Mesenchymal stem cell (in vitro differentiated cells and primary cell): ENCODE measurements at regions not wholly inside any gene's neighbourhood (a gene's known extent, or its start where the extent isn't known, plus 50 kb on each side); places are given as distances from the start of the nearest gene placed in this dataset.

Experiments
- DNase-seq: peaks from one replicate; pipeline ENCODE4 v3.0.0-alpha.2; 2013
- H2AFZ ChIP-seq: one replicate; pipeline ENCODE4 v1.6.1; 2013; ENCODE audit warnings: low read depth, mild to moderate bottlenecking, control low read depth, inconsistent platforms, low read length, moderate library complexity
- H2AK5ac ChIP-seq: 2 replicates; pipeline ENCODE4 v1.6.1; 2013; ENCODE audit warnings: low read length, moderate library complexity, mild to moderate bottlenecking, inconsistent platforms; ENCODE audit not compliant: severe bottlenecking
- H2BK120ac ChIP-seq: one replicate; pipeline ENCODE4 v1.6.1; 2013; ENCODE audit warnings: low read depth, mild to moderate bottlenecking, inconsistent platforms, low read length, moderate library complexity
- H2BK12ac ChIP-seq, 2 experiments: one replicate each; pipeline ENCODE4 v1.6.1; 2013; ENCODE audit warnings: inconsistent platforms in 2 of 2, low read length in 2 of 2, mild to moderate bottlenecking in 2 of 2, moderate library complexity in 2 of 2, control low read depth in 1 of 2
- H2BK15ac ChIP-seq: one replicate; pipeline ENCODE4 v1.6.1; 2013; ENCODE audit warnings: mild to moderate bottlenecking, low read depth, inconsistent platforms; ENCODE audit not compliant: poor library complexity, severe bottlenecking
- H2BK5ac ChIP-seq: 2 replicates; pipeline ENCODE4 v1.6.1; 2013; ENCODE audit warnings: low read depth, mild to moderate bottlenecking, low read length, control low read depth, inconsistent platforms; ENCODE audit not compliant: poor library complexity, severe bottlenecking
- H3K14ac ChIP-seq, 2 experiments: one replicate each; pipeline ENCODE4 v1.6.1; 2013; ENCODE audit warnings: inconsistent platforms in 2 of 2, low read length in 2 of 2, control low read depth in 1 of 2, mild to moderate bottlenecking in 1 of 2, moderate library complexity in 1 of 2
- H3K18ac ChIP-seq, 2 experiments: one replicate each; pipeline ENCODE4 v1.6.1; 2013; ENCODE audit warnings: inconsistent platforms in 2 of 2, low read length in 2 of 2, control low read depth in 1 of 2, low read depth in 1 of 2, mild to moderate bottlenecking in 1 of 2
- H3K23ac ChIP-seq, 2 experiments: one replicate each; pipeline ENCODE4 v1.6.1; 2013; ENCODE audit warnings: inconsistent platforms in 2 of 2, low read length in 2 of 2, mild to moderate bottlenecking in 2 of 2, moderate library complexity in 2 of 2, control low read depth in 1 of 2
- H3K27ac ChIP-seq: 2 replicates; pipeline ENCODE4 v1.5.1; 2013; ENCODE audit warnings: mild to moderate bottlenecking, moderate library complexity, low read length, control low read depth, inconsistent platforms; ENCODE audit not compliant: poor library complexity, severe bottlenecking
- H3K27me3 ChIP-seq, 2 experiments: 2 replicates each; pipeline versions ENCODE4 v1.6.1 to v1.7.0; 2013; ENCODE audit warnings: low read length in 2 of 2, mild to moderate bottlenecking in 2 of 2, moderate library complexity in 2 of 2, control low read depth in 1 of 2, inconsistent platforms in 1 of 2; ENCODE audit not compliant: control insufficient read depth in 1 of 2, insufficient read depth in 1 of 2
- H3K36me3 ChIP-seq, 2 experiments: 2 replicates each; pipeline versions ENCODE4 v1.6.1 to v1.7.0; 2013; ENCODE audit warnings: low read length in 2 of 2, control low read depth in 1 of 2, inconsistent platforms in 1 of 2, low read depth in 1 of 2, mild to moderate bottlenecking in 1 of 2; ENCODE audit not compliant: insufficient read depth in 2 of 2, control insufficient read depth in 1 of 2
- H3K4ac ChIP-seq, 2 experiments: one replicate each; pipeline ENCODE4 v1.6.1; 2013; ENCODE audit warnings: inconsistent platforms in 2 of 2, low read length in 2 of 2, mild to moderate bottlenecking in 2 of 2, moderate library complexity in 2 of 2, control low read depth in 1 of 2, low read depth in 1 of 2
- H3K4me1 ChIP-seq: 2 replicates; pipeline ENCODE4 v1.6.1; 2013; ENCODE audit warnings: low read depth, low read length, control low read depth; ENCODE audit not compliant: control insufficient read depth, insufficient read depth
- H3K4me2 ChIP-seq: 2 replicates; pipeline ENCODE4 v1.6.1; 2013; ENCODE audit warnings: low read length, mild to moderate bottlenecking, inconsistent platforms; ENCODE audit not compliant: poor library complexity, severe bottlenecking
- H3K4me3 ChIP-seq, 2 experiments: 2 replicates each; pipeline versions ENCODE4 v1.5.1 to v1.7.0; 2013; ENCODE audit warnings: low read length in 2 of 2, mild to moderate bottlenecking in 2 of 2, control low read depth in 1 of 2, low read depth in 1 of 2; ENCODE audit not compliant: insufficient read depth in 1 of 2
- H3K79me1 ChIP-seq: replicated peaks from 2 replicates; pipeline ENCODE4 v1.6.1; 2013; ENCODE audit warnings: mild to moderate bottlenecking, control low read depth, low read length, inconsistent platforms; ENCODE audit not compliant: poor library complexity, severe bottlenecking
- H3K9ac ChIP-seq: 2 replicates; pipeline ENCODE4 v1.7.0; 2013; ENCODE audit warnings: mild to moderate bottlenecking, low read length, moderate library complexity
- H3K9me3 ChIP-seq: 2 replicates; pipeline ENCODE4 v1.7.0; 2013; ENCODE audit warnings: mild to moderate bottlenecking, low read length; ENCODE audit not compliant: control insufficient read depth
- H4K8ac ChIP-seq: one replicate; pipeline ENCODE4 v1.6.1; 2013; ENCODE audit warnings: inconsistent platforms, mild to moderate bottlenecking, low read length, moderate library complexity
- H4K91ac ChIP-seq: one replicate; pipeline ENCODE4 v1.6.1; 2013; ENCODE audit warnings: mild to moderate bottlenecking, low read length, inconsistent platforms
- WGBS: methylation state at CpG from one replicate; pipeline ENCODE4 v1.1.7; 2013; ENCODE audit warnings: mixed read lengths; 5-methylcytosine and 5-hydroxymethylcytosine counted together

DNA sequence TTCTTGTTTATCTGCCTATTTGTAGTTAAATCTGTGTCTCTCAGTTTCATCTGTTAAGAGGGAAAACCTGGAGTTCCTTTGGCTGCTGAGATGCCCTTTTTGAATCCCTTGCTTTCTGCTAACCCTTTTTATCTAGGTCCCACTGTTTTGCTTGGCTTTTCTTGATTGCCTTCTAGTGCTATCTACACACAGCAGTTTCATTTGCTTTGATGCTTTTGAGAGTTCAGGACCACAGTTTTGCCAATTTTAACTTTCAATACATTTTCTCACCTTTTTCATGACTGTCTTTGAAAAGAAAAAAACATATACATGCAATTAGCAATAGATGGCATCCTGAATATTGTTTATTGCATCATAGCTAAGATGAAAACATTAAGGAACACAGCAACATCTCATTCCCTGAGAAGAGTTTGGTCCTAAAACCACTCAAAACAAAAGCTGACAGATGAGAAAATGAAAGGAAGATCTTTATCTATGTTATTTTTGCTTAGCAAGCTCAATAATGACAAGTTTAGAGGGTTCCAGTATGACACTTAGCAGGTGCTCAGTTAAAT, 241.4 kb upstream of the MEX3C start:
- H2BK120ac ChIP-seq: no peak overlapping the region
- DNase-seq: no peak
- no peaks in the 10 kb centered on the region for H3K9me3 ChIP-seq
- H3K18ac ChIP-seq: no peak overlapping the region
- H4K91ac ChIP-seq: no peak overlapping the region
- no peak overlapping the region for H3K9ac ChIP-seq
- no peak overlapping the region for H3K27ac ChIP-seq
- H3K23ac ChIP-seq: no peak overlapping the region
- H2BK5ac ChIP-seq: no peak overlapping the region
- H3K4ac ChIP-seq: no peak overlapping the region
- no peak overlapping the region for H3K4me3 ChIP-seq
- no peak overlapping the region for H2AFZ ChIP-seq
- H3K4me2 ChIP-seq: no peak overlapping the region
- H2AK5ac ChIP-seq: no peak overlapping the region
- H2BK15ac ChIP-seq: no peak overlapping the region
- no peaks in the 10 kb centered on the region for H3K4me1 ChIP-seq
- no peak overlapping the region for H4K8ac ChIP-seq
- H3K36me3 ChIP-seq: no peaks in the 10 kb centered on the region
- no peak overlapping the region for H3K14ac ChIP-seq
- no peaks in the 10 kb centered on the region for H3K79me1 ChIP-seq
- no peaks in the 10 kb centered on the region for H3K27me3 ChIP-seq
- no peak overlapping the region for H2BK12ac ChIP-seq

GRCh38 chr18:51442012-51442411, 244.5 kb upstream of the MEX3C start:
- Histone ChIP-seq H2AFZ (no peak overlapping the region), H2BK15ac (no peak overlapping the region), H3K79me1 (no peaks in the 10 kb centered on the region), H3K27ac (no peak overlapping the region), H4K8ac (no peak overlapping the region), H3K4me3 (no peak overlapping the region), H3K9ac (no peak overlapping the region), H2BK5ac (no peak overlapping the region), H4K91ac (no peak overlapping the region), H3K18ac (no peak overlapping the region), H3K9me3 (no peaks in the 10 kb centered on the region), H3K4ac (no peak overlapping the region), H3K4me1 (no peaks in the 10 kb centered on the region), H2AK5ac (no peak overlapping the region), H3K36me3 (no peaks in the 10 kb centered on the region), H3K14ac (no peak overlapping the region), H2BK12ac (no peak overlapping the region), H3K4me2 (no peak overlapping the region), H3K27me3 (no peaks in the 10 kb centered on the region), H3K23ac (no peak overlapping the region), H2BK120ac (no peak overlapping the region)
- DNase-seq: no peak

DNA sequence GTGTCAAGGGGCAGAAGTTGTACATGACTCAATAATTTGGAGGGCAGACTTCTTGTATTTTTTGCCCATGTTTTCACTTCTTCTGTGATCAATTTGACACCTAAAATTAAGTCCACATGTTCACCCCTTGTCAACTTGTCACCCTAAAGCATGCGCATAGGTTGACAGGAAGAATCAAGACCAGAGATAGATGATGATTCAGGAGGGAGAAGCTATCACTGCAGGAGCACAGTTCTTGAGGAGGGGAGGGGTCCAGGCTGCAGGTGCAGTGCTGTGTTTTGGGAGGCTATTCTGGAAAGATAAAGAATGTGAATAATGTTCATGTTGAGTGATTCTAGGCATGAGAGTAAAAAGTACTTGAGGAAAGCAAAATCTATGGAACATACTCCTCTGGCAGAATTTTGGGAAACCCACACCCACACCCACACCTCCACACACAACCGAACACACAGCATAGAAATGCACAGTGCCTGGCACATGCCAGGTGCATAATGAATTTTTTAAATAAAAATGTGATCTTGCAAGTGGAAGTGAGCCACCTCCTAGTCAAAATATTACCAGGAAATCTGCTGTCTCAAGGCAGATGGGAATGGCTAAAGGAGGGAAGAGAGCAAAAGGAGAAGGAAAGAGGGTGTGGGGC, 249.2 kb upstream of the MEX3C start:
- no peak overlapping the region for H2BK12ac ChIP-seq
- no peaks in the 10 kb centered on the region for H3K27me3 ChIP-seq
- no peak for DNase-seq
- no peak overlapping the region for H3K4me3 ChIP-seq
- H2BK120ac ChIP-seq: no peak overlapping the region
- no peak overlapping the region for H3K4ac ChIP-seq
- H3K23ac ChIP-seq: no peak overlapping the region
- no peak overlapping the region for H3K27ac ChIP-seq
- H3K79me1 ChIP-seq: no peaks in the 10 kb centered on the region
- H2BK5ac ChIP-seq: no peak overlapping the region
- no peak overlapping the region for H3K14ac ChIP-seq
- 100% methylated on average over 1 of the region's 2 CpGs for WGBS
- no peak overlapping the region for H3K4me2 ChIP-seq
- H3K36me3 ChIP-seq: no peaks in the 10 kb centered on the region
- H2AFZ ChIP-seq: no peak overlapping the region
- H2BK15ac ChIP-seq: no peak overlapping the region
- no peak overlapping the region for H2AK5ac ChIP-seq
- no peaks in the 10 kb centered on the region for H3K9me3 ChIP-seq
- no peak overlapping the region for H4K8ac ChIP-seq
- no peak overlapping the region for H4K91ac ChIP-seq
- no peaks in the 10 kb centered on the region for H3K4me1 ChIP-seq
- H3K18ac ChIP-seq: no peak overlapping the region
- no peak overlapping the region for H3K9ac ChIP-seq

DNA sequence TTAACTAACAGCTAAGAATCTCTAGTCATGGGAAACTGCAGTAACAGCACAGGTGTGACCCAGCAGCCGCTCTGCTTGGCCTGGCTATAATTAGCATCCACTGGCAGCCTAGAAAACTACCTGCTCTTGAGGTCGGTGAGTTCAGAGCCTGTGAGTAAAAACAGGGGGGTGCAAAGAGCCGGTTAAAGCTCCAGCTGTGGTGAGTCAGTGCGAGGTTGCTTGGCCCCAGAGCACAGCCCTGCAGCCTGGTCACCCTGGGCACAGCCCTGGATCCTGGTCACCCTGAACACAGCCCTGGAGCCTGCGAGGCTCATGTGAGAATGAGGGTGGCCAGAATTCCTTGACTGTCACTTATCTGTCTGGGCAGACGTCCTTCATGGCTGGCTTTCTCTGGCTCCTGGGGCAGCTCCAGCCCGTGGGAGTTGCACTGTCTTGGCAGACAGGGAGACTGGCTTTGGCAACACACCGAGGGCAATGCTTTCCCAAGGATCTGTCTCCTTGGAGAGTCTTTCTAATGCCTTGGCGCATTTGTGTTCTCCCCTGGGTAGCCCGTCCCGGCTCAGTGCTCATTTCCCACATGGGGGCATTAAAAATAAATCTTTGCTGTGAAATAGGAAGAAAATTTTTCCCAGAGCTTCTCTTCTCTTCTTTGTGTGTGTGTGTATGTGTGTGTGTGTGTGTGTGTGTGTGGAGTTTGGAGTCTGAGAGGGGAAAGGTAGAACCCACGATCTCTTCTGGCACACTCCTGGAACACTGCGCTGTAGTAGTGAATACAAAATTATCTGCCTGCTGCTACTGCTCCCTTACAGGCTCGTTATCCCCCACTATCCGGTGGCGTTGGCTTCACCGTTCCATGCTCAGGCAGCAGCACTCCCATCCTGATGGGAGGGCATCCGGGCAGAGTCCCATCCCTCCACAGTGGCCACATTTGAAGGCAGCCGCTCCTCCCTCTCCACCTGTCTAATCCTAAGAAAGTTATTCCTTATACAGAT, 250.2 kb upstream of the MEX3C start:
- H4K8ac ChIP-seq: no peak overlapping the region
- H2BK12ac ChIP-seq: no peak overlapping the region
- H3K4me1 ChIP-seq: no peaks in the 10 kb centered on the region
- no peaks in the 10 kb centered on the region for H3K9me3 ChIP-seq
- no peak overlapping the region for H3K23ac ChIP-seq
- H3K27me3 ChIP-seq: no peaks in the 10 kb centered on the region
- H2BK5ac ChIP-seq: no peak overlapping the region
- H3K9ac ChIP-seq: no peak overlapping the region
- H2AK5ac ChIP-seq: no peak overlapping the region
- WGBS: 69% methylated on average over 19 of the region's 19 CpGs
- no peak overlapping the region for H2BK15ac ChIP-seq
- no peak for DNase-seq
- H4K91ac ChIP-seq: no peak overlapping the region
- no peak overlapping the region for H3K18ac ChIP-seq
- H2BK120ac ChIP-seq: no peak overlapping the region
- H3K4ac ChIP-seq: no peak overlapping the region
- no peaks in the 10 kb centered on the region for H3K79me1 ChIP-seq
- no peak overlapping the region for H3K4me3 ChIP-seq
- H3K14ac ChIP-seq: no peak overlapping the region
- H3K4me2 ChIP-seq: no peak overlapping the region
- no peak overlapping the region for H3K27ac ChIP-seq
- H3K36me3 ChIP-seq: no peaks in the 10 kb centered on the region
- H2AFZ ChIP-seq: no peak overlapping the region
